Hindlimb muscle (tissue), 1 donor: ENCODE measurements at regions not wholly inside any gene's neighbourhood (a gene's known extent, or its start where the extent isn't known, plus 50 kb on each side); places are given as distances from the start of the nearest gene placed in this dataset.
"Not testable (repeated sequence)": the region's sequence is repeated elsewhere in the genome, so short reads cannot be mapped to it uniquely, and the experiment has no call there.

ENCODE experiments used
- DNase-seq: peaks from one replicate; pipeline ENCODE4 v3.0.0-alpha.2; 2013

- DNase-seq, result not testable (repeated sequence)
Measured at GRCh38 chr4:45207864-45208331, 481.5 kb upstream of the GNPDA2 start.

- DNase-seq, result not testable (repeated sequence)
Measured at GRCh38 chr4:45207241-45207863, 481.0 kb upstream of the GNPDA2 start.

- no peak for DNase-seq
Measured at GRCh38 chr4:45199736-45200135, 473.4 kb upstream of the GNPDA2 start.

GRCh38 chr4:45188501-45188900, 462.1 kb upstream of the GNPDA2 start:
- DNase-seq, result no peak

GRCh38 chr4:45186249-45186648, 459.9 kb upstream of the GNPDA2 start:
- DNase-seq, result no peak

GRCh38 chr4:45183905-45184304, 457.5 kb upstream of the GNPDA2 start:
- DNase-seq, result no peak

- DNase-seq, result no peak
Measured at GRCh38 chr4:45172636-45173035, 446.3 kb upstream of the GNPDA2 start.

- no peak for DNase-seq
Measured at GRCh38 chr4:45160951-45161350, 434.6 kb upstream of the GNPDA2 start.

GRCh38 chr4:45155081-45155777, 428.9 kb upstream of the GNPDA2 start:
- no peak for DNase-seq

GRCh38 chr4:45147866-45148265, 421.5 kb upstream of the GNPDA2 start:
- no peak for DNase-seq

GRCh38 chr4:45131020-45131419, 404.7 kb upstream of the GNPDA2 start:
- no peak for DNase-seq

GRCh38 chr4:45122406-45122805, 396.1 kb upstream of the GNPDA2 start:
- DNase-seq, result no peak

- no peak for DNase-seq
Measured at GRCh38 chr4:45121426-45121975, 395.1 kb upstream of the GNPDA2 start.

- DNase-seq, result no peak
Measured at GRCh38 chr4:45120163-45120562, 393.8 kb upstream of the GNPDA2 start.

GRCh38 chr4:45119376-45119775, 393.0 kb upstream of the GNPDA2 start:
- no peak for DNase-seq

- no peak for DNase-seq
Measured at GRCh38 chr4:45102716-45103115, 376.4 kb upstream of the GNPDA2 start.

- peak; percentile 19 for DNase-seq
Measured at GRCh38 chr4:45100956-45101818, 374.8 kb upstream of the GNPDA2 start.

- no peak for DNase-seq
Measured at GRCh38 chr4:45099471-45099870, 373.1 kb upstream of the GNPDA2 start.

GRCh38 chr4:45094684-45095083, 368.3 kb upstream of the GNPDA2 start:
- DNase-seq, result no peak

- no peak for DNase-seq
Measured at GRCh38 chr4:45082101-45082500, 355.7 kb upstream of the GNPDA2 start.

GRCh38 chr4:45079616-45080015, 353.3 kb upstream of the GNPDA2 start:
- DNase-seq, result no peak

- no peak for DNase-seq
Measured at GRCh38 chr4:45078201-45078600, 351.8 kb upstream of the GNPDA2 start.

GRCh38 chr4:45072981-45073380, 346.6 kb upstream of the GNPDA2 start:
- DNase-seq, result no peak
